GM23338 (cell line): ENCODE measurements at regions not wholly inside any gene's neighbourhood (a gene's known extent, or its start where the extent isn't known, plus 50 kb on each side); places are given as distances from the start of the nearest gene placed in this dataset.

Experiments
- ATAC-seq: fragments of 200-7000 bp; cut with Tn5 transposase; 3 replicates; pipeline ENCODE4 v1.9.1; 2020
- DNase-seq: peaks from one replicate; pipeline ENCODE4 v3.0.0-alpha.2; 2015; ENCODE audit warnings: low spot score
- H2AFZ ChIP-seq: fragments of 200-600 bp; sonication (generic); 2 replicates; pipeline ENCODE4 v1.8.0; 2016; ENCODE audit warnings: antibody characterized with exemption, mild to moderate bottlenecking, moderate library complexity
- H3F3A ChIP-seq: fragments of 200-600 bp; sonication (generic); replicated peaks from 2 replicates; pipeline ENCODE4 v1.8.0; 2017; ENCODE audit warnings: antibody characterized with exemption, mixed run types, low read depth
- H3K27ac ChIP-seq: fragments of 200-600 bp; sonication (generic); 2 replicates; pipeline ENCODE4 v1.6.1; 2016; ENCODE audit warnings: low read depth
- H3K27me3 ChIP-seq: fragments of 200-600 bp; sonication (generic); 2 replicates; pipeline ENCODE4 v1.8.0; 2016; ENCODE audit warnings: mild to moderate bottlenecking, mixed run types, moderate library complexity; ENCODE audit not compliant: insufficient read depth
- H3K36me3 ChIP-seq: fragments of 200-600 bp; sonication (generic); 2 replicates; pipeline ENCODE4 v1.8.0; 2016; ENCODE audit warnings: mild to moderate bottlenecking; ENCODE audit not compliant: insufficient read depth
- H3K4me1 ChIP-seq: fragments of 200-600 bp; sonication (generic); 2 replicates; pipeline ENCODE4 v1.8.0; 2016; ENCODE audit warnings: mild to moderate bottlenecking, moderate library complexity; ENCODE audit not compliant: insufficient read depth
- H3K4me2 ChIP-seq: fragments of 200-600 bp; sonication (generic); 2 replicates; pipeline ENCODE4 v1.7.1; 2017; ENCODE audit warnings: mixed run types
- H3K4me3 ChIP-seq: fragments of 200-600 bp; sonication (generic); 2 replicates; pipeline ENCODE4 v1.6.1; 2016; ENCODE audit warnings: mixed run types
- H3K79me2 ChIP-seq: fragments of 200-600 bp; sonication (generic); replicated peaks from 2 replicates; pipeline ENCODE4 v1.8.0; 2017; ENCODE audit warnings: mild to moderate bottlenecking; ENCODE audit not compliant: insufficient read depth
- H3K9me2 ChIP-seq: fragments of 200-600 bp; sonication (generic); 2 replicates; pipeline ENCODE4 v1.8.0; 2017; ENCODE audit not compliant: insufficient read depth
- H4K20me1 ChIP-seq: fragments of 200-600 bp; sonication (generic); replicated peaks from 2 replicates; pipeline ENCODE4 v1.8.0; 2017; ENCODE audit warnings: mild to moderate bottlenecking; ENCODE audit not compliant: insufficient read depth
- H3K27ac Mint-ChIP-seq: 2 replicates; pipeline ENCODE4 v1.8.0; 2020; ENCODE audit warnings: inconsistent platforms, mild to moderate bottlenecking, moderate library complexity, mixed read lengths
- H3K27me3 Mint-ChIP-seq: 3 replicates; pipeline ENCODE4 v1.8.0; 2022; ENCODE audit warnings: low read depth, mild to moderate bottlenecking, moderate library complexity, mixed read lengths, inconsistent platforms; ENCODE audit not compliant: insufficient read depth, poor library complexity
- H3K36me3 Mint-ChIP-seq: 3 replicates; pipeline ENCODE4 v1.8.0; 2021; ENCODE audit warnings: low read depth, mild to moderate bottlenecking, inconsistent platforms, moderate library complexity, mixed read lengths
- H3K4me1 Mint-ChIP-seq: 3 replicates; pipeline ENCODE4 v1.8.0; 2020; ENCODE audit warnings: mild to moderate bottlenecking, inconsistent platforms, mixed read lengths
- H3K4me3 Mint-ChIP-seq: 3 replicates; pipeline ENCODE4 v1.8.0; 2021; ENCODE audit warnings: moderate library complexity, mild to moderate bottlenecking, inconsistent platforms, mixed read lengths
- H3K9me3 Mint-ChIP-seq: 3 replicates; pipeline ENCODE4 v1.8.0; 2020; ENCODE audit warnings: moderate library complexity, mild to moderate bottlenecking, inconsistent platforms, mixed read lengths
- CREB1 ChIP-seq: fragments of 250-450 bp; sonication (Bioruptor Pico); IDR thresholded peaks from 2 replicates; pipeline ENCODE4 v1.5.0; 2020; ENCODE audit warnings: low read depth, mild to moderate bottlenecking, moderate library complexity
- CTCF ChIP-seq, 2 experiments: fragments of 200-600 bp in 1 of 2; sonication (generic) in 1 of 2; conservative IDR thresholded peaks; 2 replicates each; pipeline versions ENCODE4 v1.5.1 to v1.6.1; 2016 to 2017; ENCODE audit warnings: antibody characterized with exemption in 2 of 2, low read depth in 2 of 2, mild to moderate bottlenecking in 2 of 2, moderate library complexity in 1 of 2
- ETS1 ChIP-seq: IDR thresholded peaks from 2 replicates; pipeline ENCODE4 v1.6.1; 2016; ENCODE audit warnings: antibody characterized with exemption
- EZH2phosphoT487 ChIP-seq: fragments of 200-600 bp; sonication (generic); IDR thresholded peaks from one replicate; pipeline ENCODE4 v1.8.1; 2018; ENCODE audit warnings: antibody characterized with exemption; ENCODE audit not compliant: unreplicated experiment
- JUNB ChIP-seq: IDR thresholded peaks from one replicate; pipeline ENCODE4 v1.6.1; 2016; ENCODE audit warnings: antibody characterized with exemption; ENCODE audit not compliant: unreplicated experiment
- NANOG ChIP-seq: IDR thresholded peaks from 2 replicates; pipeline ENCODE4 v1.6.1; 2016; ENCODE audit warnings: antibody characterized with exemption, borderline replicate concordance
- REST ChIP-seq: IDR thresholded peaks from one replicate; pipeline ENCODE4 v1.6.1; 2018; ENCODE audit warnings: antibody characterized with exemption; ENCODE audit not compliant: unreplicated experiment
- STAT1 ChIP-seq: IDR thresholded peaks from one replicate; pipeline ENCODE4 v1.6.1; 2016; ENCODE audit warnings: antibody characterized with exemption; ENCODE audit not compliant: unreplicated experiment
- ZNF114 ChIP-seq: fragments of 250-450 bp; sonication (Bioruptor Pico); IDR thresholded peaks from 2 replicates; pipeline ENCODE4 v1.5.0; 2020; ENCODE audit warnings: mild to moderate bottlenecking, moderate library complexity
- ZNF331 ChIP-seq: fragments of 250-450 bp; sonication (Bioruptor Pico); IDR thresholded peaks from 2 replicates; pipeline ENCODE4 v1.5.0; 2020; ENCODE audit warnings: low read depth, mild to moderate bottlenecking, moderate library complexity

GRCh38 chr11:90732486-90732885 lies 509.6 kb upstream of the CHORDC1 start (continued):
- TF ChIP-seq REST = no peak
- TF ChIP-seq ZNF331 = no peak
- no peak for TF ChIP-seq ZNF114 (CRISPR knock-in tag)
- no peak for TF ChIP-seq CREB1
- no peak for TF ChIP-seq JUNB
- no peak for TF ChIP-seq NANOG

- Histone ChIP-seq H3K9me2 (peaks cover 4% of the 10 kb centered on the region; the same call in 1 of the 2 replicates), H3K36me3 (no peaks in the 10 kb centered on the region), H4K20me1 (no peaks in the 10 kb centered on the region), H3K79me2 (no peaks in the 10 kb centered on the region), H3F3A (no peaks in the 10 kb centered on the region), H3K27me3 (no peaks in the 10 kb centered on the region), H3K4me1 (no peaks in the 10 kb centered on the region), H2AFZ (no peak overlapping the region), H3K27ac (no peak overlapping the region), H3K4me3 (no peak overlapping the region), H3K4me2 (no peak overlapping the region)
- DNase-seq = no peak
- Mint-ChIP-seq H3K36me3 (peaks cover 3% of the 10 kb centered on the region; the same call in 2 of the 3 replicates), H3K9me3 (peaks cover 5% of the 10 kb centered on the region; the same call in 1 of the 3 replicates), H3K27me3 (no peaks in the 10 kb centered on the region), H3K4me1 (no peaks in the 10 kb centered on the region), H3K27ac (no peak overlapping the region), H3K4me3 (no peak overlapping the region)
- TF ChIP-seq ETS1 (no peak), STAT1 (no peak), CREB1 (no peak), ZNF114 (CRISPR knock-in tag) (no peak), EZH2phosphoT487 (no peak)
- no peak for ATAC-seq
Measured at GRCh38 chr11:90723475-90723874, 500.6 kb upstream of the CHORDC1 start.

GRCh38 chr11:90722552-90723190 lies 499.8 kb upstream of the CHORDC1 start:
- no peaks in the 10 kb centered on the region for H3K79me2 ChIP-seq
- no peaks in the 10 kb centered on the region for H3K27me3 ChIP-seq
- H3K9me2 ChIP-seq = peaks cover 8% of the 10 kb centered on the region; the same call in 1 of the 2 replicates
- DNase-seq (no peak), ATAC-seq (no peak)
- no peak overlapping the region for H2AFZ ChIP-seq
- H3K4me3 ChIP-seq = no peak overlapping the region
- H3K27ac ChIP-seq = no peak overlapping the region
- H3F3A ChIP-seq = no peaks in the 10 kb centered on the region
- no peak overlapping the region for H3K4me2 ChIP-seq
- H3K36me3 ChIP-seq = no peaks in the 10 kb centered on the region
- Mint-ChIP-seq H3K27ac (no peak overlapping the region), H3K4me1 (peaks cover under 1% of the 10 kb centered on the region; the same call in 2 of the 3 replicates), H3K9me3 (peaks cover 5% of the 10 kb centered on the region; the same call in 1 of the 3 replicates), H3K4me3 (no peak overlapping the region), H3K27me3 (no peaks in the 10 kb centered on the region), H3K36me3 (peaks cover 3% of the 10 kb centered on the region; the same call in 2 of the 3 replicates)
- no peaks in the 10 kb centered on the region; the same call in 1 of the 2 replicates for H3K4me1 ChIP-seq
- no peaks in the 10 kb centered on the region for H4K20me1 ChIP-seq
- no peak for TF ChIP-seq CTCF (conservative IDR thresholded peaks at IDR 0.05; ENCODE audit: low read depth in 2 of 2)
